ENCODE measurements at regions not wholly inside any gene's neighbourhood (a gene's known extent, or its start where the extent isn't known, plus 50 kb on each side); places are given as distances from the start of the nearest gene placed in this dataset.

GRCh38 chr2:10191554-10191953 lies 69.0 kb downstream of the RRM2 start:
- H3K27ac ChIP-seq (ENCODE audit: low read depth, low read length): no peak overlapping the region
- ChIA-PET POLR2A (no interaction called here), RAD21 (ENCODE audit: low non-redundant PET in 1 of 2, low total read pairs in 2 of 2, uncharacterized antibody in 2 of 2, unreplicated experiment in 2 of 2) (no interaction called here), CTCF (no interaction called here)
- ATAC-seq (no peak), DNase-seq (ENCODE audit: low read depth, low spot score) (no peak)
- no peaks in the 10 kb centered on the region for H3K27me3 ChIP-seq (ENCODE audit: insufficient read depth, low read length)
- TF ChIP-seq TCF7L2 (IDR thresholded peaks at IDR 0.05; ENCODE audit: borderline replicate concordance, extremely low read depth, insufficient read depth, insufficient read length): no peak
- no peak for TF ChIP-seq CBX3 (IDR thresholded peaks at IDR 0.05; ENCODE audit: low read depth)
- TF ChIP-seq REST (IDR thresholded peaks at IDR 0.05; ENCODE audit: low read depth): no peak
- TF ChIP-seq YY1 (IDR thresholded peaks at IDR 0.05; ENCODE audit: extremely low read depth, insufficient replicate concordance, low read depth, low read length): no peak
- TF ChIP-seq FOSL1 (IDR thresholded peaks at IDR 0.05; ENCODE audit: low read depth): no peak
- TF ChIP-seq POLR2AphosphoS5 (IDR thresholded peaks at IDR 0.05; ENCODE audit: low read depth, low read length): no peak
- TF ChIP-seq SP1 (IDR thresholded peaks at IDR 0.05; ENCODE audit: low read depth): no peak
- TF ChIP-seq ZNF274 (IDR thresholded peaks at IDR 0.05; ENCODE audit: low read depth, low read length): no peak
- TF ChIP-seq SIN3A (IDR thresholded peaks at IDR 0.05; ENCODE audit: low read depth): no peak
- no peak for TF ChIP-seq CEBPB (IDR thresholded peaks at IDR 0.05; ENCODE audit: low read depth)
- no peak for TF ChIP-seq CTCF (IDR thresholded peaks at IDR 0.05 in 2 of 3, conservative IDR thresholded peaks at IDR 0.05 in 1 of 3; ENCODE audit: borderline replicate concordance in 1 of 3, insufficient read depth in 1 of 3, low read depth in 2 of 3, low read length in 2 of 3)
- no peak for TF ChIP-seq EZH2 (IDR thresholded peaks at IDR 0.05)
- TF ChIP-seq SRF (IDR thresholded peaks at IDR 0.05; ENCODE audit: low read depth): no peak
- TF ChIP-seq RAD21 (IDR thresholded peaks at IDR 0.05; ENCODE audit: low read depth): no peak
- TF ChIP-seq MAX (IDR thresholded peaks at IDR 0.05): no peak
- TF ChIP-seq EZH2phosphoT487 (IDR thresholded peaks at IDR 0.05; ENCODE audit: borderline replicate concordance): no peak
- H3K4me1 ChIP-seq (ENCODE audit: control insufficient read depth in 1 of 2, insufficient read depth in 2 of 2, low read length in 2 of 2): no peaks in the 10 kb centered on the region
- no peak overlapping the region for H3K9ac ChIP-seq (ENCODE audit: low read length)
- H3K9me2 ChIP-seq (ENCODE audit: insufficient read depth): no peaks in the 10 kb centered on the region
- H2AFZ ChIP-seq (ENCODE audit: low read depth, low read length, poor library complexity, severe bottlenecking): no peak overlapping the region
- BruUV-seq (replicated peaks): no TSS peak
- H3K36me3 ChIP-seq (ENCODE audit: control insufficient read depth in 1 of 2, insufficient read depth in 2 of 2, low read length in 2 of 2): 0 out of 4 replicates have a peak, but pooled peaks cover 0 to 6% of the 10 kb centered on the region in 2 experiments
- H3K4me2 ChIP-seq (ENCODE audit: low read length): no peak overlapping the region
- intact Hi-C loops (cut with micrococcal nuclease): no loop called here
- no peak overlapping the region for H3K4me3 ChIP-seq (replicated peaks in 1 of 2; ENCODE audit: low read depth in 1 of 2, low read length in 2 of 2)
- H3K79me2 ChIP-seq (ENCODE audit: insufficient read depth, low read length): no peaks in the 10 kb centered on the region
- no peaks in the 10 kb centered on the region for H4K20me1 ChIP-seq (ENCODE audit: insufficient read depth)
- H3K9me3 ChIP-seq (ENCODE audit: control insufficient read depth in 1 of 2, insufficient read depth in 1 of 2, low read depth in 1 of 2, low read length in 2 of 2): no peaks in the 10 kb centered on the region
